HepG2 (cell line): ENCODE measurements at regions not wholly inside any gene's neighbourhood (a gene's known extent, or its start where the extent isn't known, plus 50 kb on each side); places are given as distances from the start of the nearest gene placed in this dataset.

Experiments
- ATAC-seq: fragments of 200-7000 bp; cut with Tn5 transposase; 3 replicates; pipeline ENCODE4 v1.9.1; 2020; ENCODE audit warnings: mild to moderate bottlenecking, moderate library complexity
- BruUV-seq: library from RNA; stranded (reverse); fragments of 400-500 nt; replicated peaks from 2 replicates; lab custom pipeline; 2021; lab: Mats Ljungman, UMichigan
- CTCF ChIA-PET: fragments of 300-600 bp; formaldehyde crosslinking; extraction: SDS; loops from one replicate; lab custom pipeline; 2021; ENCODE audit warnings: low total read pairs, inconsistent platforms, low intra/inter-chr PET ratio; lab: Yijun Ruan, JAX
- POLR2A ChIA-PET: fragments of 350-600 bp; sonication (Branson Sonifier 250); formaldehyde crosslinking; loops from one replicate; lab custom pipeline; 2020; ENCODE audit warnings: antibody characterized with exemption, inconsistent platforms; lab: Yijun Ruan, JAX
- DNase-seq: peaks from one replicate; pipeline ENCODE4 v3.0.0-alpha.2; 2015; ENCODE audit warnings: low spot score
- FAIRE-seq: peaks from 3 replicates; lab custom pipeline; 2011; peaks lifted over from hg19 to GRCh38; lab: Jason Lieb, UNC
- H2AFZ ChIP-seq: one replicate; pipeline ENCODE4 v1.6.1; 2011; ENCODE audit warnings: low read length, inconsistent platforms
- H3K27ac ChIP-seq: fragments of 300-600 bp; 3 replicates; pipeline ENCODE4 v1.8.0; 2011; ENCODE audit warnings: mixed run types, mild to moderate bottlenecking, mixed read lengths, low read length, inconsistent platforms; ENCODE audit not compliant: insufficient read depth; ENCODE audit errors: extremely low read length
- H3K27me3 ChIP-seq, 2 experiments: fragments of 200-600 bp in 1 of 2; 2 replicates in 1 of 2; 3 replicates in 1 of 2; pipeline versions ENCODE4 v1.6.0 to v1.8.0; 2011; ENCODE audit warnings: low read length in 2 of 2, mild to moderate bottlenecking in 2 of 2, moderate library complexity in 2 of 2, inconsistent platforms in 1 of 2; ENCODE audit not compliant: insufficient read depth in 2 of 2, control insufficient read depth in 1 of 2
- H3K36me3 ChIP-seq, 2 experiments: fragments of 200-600 bp in 1 of 2; replicated peaks in 1 of 2; 2 replicates in 1 of 2; 3 replicates in 1 of 2; pipeline versions ENCODE4 v1.5.1 to v1.8.0; 2011; ENCODE audit warnings: low read length in 2 of 2, inconsistent platforms in 1 of 2; ENCODE audit not compliant: insufficient read depth in 2 of 2, control insufficient read depth in 1 of 2
- H3K4me1 ChIP-seq: 2 replicates; pipeline ENCODE4 v1.5.1; 2012; ENCODE audit warnings: low read length, inconsistent platforms; ENCODE audit not compliant: insufficient read depth
- H3K4me2 ChIP-seq: 2 replicates; pipeline ENCODE4 v1.6.0; 2011; ENCODE audit warnings: low read depth, low read length, inconsistent platforms
- H3K4me3 ChIP-seq, 3 experiments: fragments of 200-600 bp in 1 of 3; sonication (generic), shearing (Covaris generic) in 1 of 3; replicated peaks in 1 of 3; 2 replicates each; pipeline ENCODE4 v1.5.1; 2011 to 2016; ENCODE audit warnings: low read length in 3 of 3, inconsistent platforms in 2 of 3, low read depth in 2 of 3, mild to moderate bottlenecking in 2 of 3, control low read depth in 1 of 3, mixed read lengths in 1 of 3; ENCODE audit not compliant: insufficient read depth in 1 of 3
- H3K79me2 ChIP-seq: one replicate; pipeline ENCODE4 v1.6.1; 2011; ENCODE audit warnings: low read length, inconsistent platforms; ENCODE audit not compliant: insufficient read depth
- H3K9ac ChIP-seq: 2 replicates; pipeline ENCODE4 v1.6.0; 2011; ENCODE audit warnings: mild to moderate bottlenecking, low read depth, low read length, inconsistent platforms; ENCODE audit not compliant: insufficient read depth
- H3K9me3 ChIP-seq: 2 replicates; pipeline ENCODE4 v1.5.1; 2012; ENCODE audit warnings: mild to moderate bottlenecking, low read length
- H4K20me1 ChIP-seq: 2 replicates; pipeline ENCODE4 v1.6.0; 2011; ENCODE audit warnings: inconsistent platforms, mild to moderate bottlenecking, low read length, moderate library complexity; ENCODE audit not compliant: insufficient read depth
- FOSL2 ChIP-seq: sonication (generic); formaldehyde crosslinking; IDR thresholded peaks from 2 replicates; pipeline ENCODE4 v1.4.0; 2020; ENCODE audit warnings: missing genetic modification reagents
- HOXA3 ChIP-seq: sonication (generic); formaldehyde crosslinking; IDR thresholded peaks from 2 replicates; pipeline ENCODE4 v1.5.0; 2020; ENCODE audit warnings: missing genetic modification reagents
- HOXA7 ChIP-seq: sonication (generic); formaldehyde crosslinking; IDR thresholded peaks from 2 replicates; pipeline ENCODE4 v1.8.1; 2022; ENCODE audit warnings: mild to moderate bottlenecking, missing genetic modification reagents, moderate library complexity
- KLF12 ChIP-seq: sonication (generic); formaldehyde crosslinking; IDR thresholded peaks from 2 replicates; pipeline ENCODE4 v1.4.0; 2020; ENCODE audit warnings: missing genetic modification reagents, borderline replicate concordance
- NFKB2 ChIP-seq: sonication (generic); formaldehyde crosslinking; IDR thresholded peaks from 2 replicates; pipeline ENCODE4 v1.4.0; 2020; ENCODE audit warnings: missing genetic modification reagents, borderline replicate concordance
- PHF20 ChIP-seq: sonication (generic); formaldehyde crosslinking; IDR thresholded peaks from 2 replicates; pipeline ENCODE4 v1.5.0; 2020; ENCODE audit warnings: mild to moderate bottlenecking, missing genetic modification reagents
- POLR2A ChIP-seq, 2 experiments: IDR thresholded peaks; 2 replicates each; pipeline ENCODE4 v1.6.1; 2011; ENCODE audit warnings: low read depth in 2 of 2, low read length in 2 of 2, mild to moderate bottlenecking in 1 of 2, moderate library complexity in 1 of 2; ENCODE audit not compliant: insufficient read depth in 1 of 2
- RFX5 ChIP-seq: IDR thresholded peaks from 2 replicates; pipeline ENCODE4 v1.6.1; 2011; ENCODE audit warnings: low read depth, low read length, improper control_type of control experiment
- SAP130 ChIP-seq: IDR thresholded peaks from 2 replicates; pipeline ENCODE4 v1.6.1; 2016; ENCODE audit warnings: low read depth
- TEAD3 ChIP-seq: optimal IDR thresholded peaks from 2 replicates; pipeline ENCODE3; 2016; ENCODE audit warnings: borderline replicate concordance
- ZFYVE20 ChIP-seq: sonication (generic); formaldehyde crosslinking; IDR thresholded peaks from 2 replicates; pipeline ENCODE4 v1.8.0; 2023; ENCODE audit warnings: low read depth, mild to moderate bottlenecking, moderate library complexity, missing genetic modification reagents, borderline replicate concordance
- ZNF160 ChIP-seq: sonication (generic); formaldehyde crosslinking; IDR thresholded peaks from 2 replicates; pipeline ENCODE4 v1.8.0; 2022; ENCODE audit warnings: mild to moderate bottlenecking, inconsistent platforms, missing genetic modification reagents
- ZNF44 ChIP-seq: sonication (generic); formaldehyde crosslinking; IDR thresholded peaks from 2 replicates; pipeline ENCODE4 v1.5.1; 2020; ENCODE audit warnings: mild to moderate bottlenecking, missing genetic modification reagents
- ZNF746 ChIP-seq: sonication (generic); formaldehyde crosslinking; IDR thresholded peaks from 2 replicates; pipeline ENCODE4 v1.8.0; 2022; ENCODE audit warnings: mild to moderate bottlenecking, missing genetic modification reagents
- ZNF816 ChIP-seq: sonication (generic); formaldehyde crosslinking; IDR thresholded peaks from 2 replicates; pipeline ENCODE4 v1.8.0; 2022; ENCODE audit warnings: missing genetic modification reagents, mild to moderate bottlenecking, borderline replicate concordance
- ZSCAN25 ChIP-seq: sonication (generic); formaldehyde crosslinking; IDR thresholded peaks from 2 replicates; pipeline ENCODE4 v1.8.0; 2022; ENCODE audit warnings: mild to moderate bottlenecking, missing genetic modification reagents
- WGBS: methylation state at CpG from one replicate; pipeline ENCODE4 v1.1.6; 2017; ENCODE audit warnings: low lambda C conversion rate; 5-methylcytosine and 5-hydroxymethylcytosine counted together
- in situ Hi-C: cut with HindIII; loops from 2 replicates; pipeline ENCODE4 v1.10.0; 2017; ENCODE audit warnings: low pct_unique_long_range_greater_than_20kb; ENCODE audit not compliant: extremely low pct_ligation_motif_present
- intact Hi-C: fragments of 100-400 bp; cut with micrococcal nuclease; formaldehyde crosslinking; loops from one replicate; pipeline ENCODE4 v1.10.0; 2022; ENCODE audit not compliant: unreplicated experiment
- TF ChIP-seq, protein P1 (sequence below): sonication (generic); formaldehyde crosslinking; IDR thresholded peaks from 2 replicates; pipeline ENCODE4 v1.4.0; 2020; ENCODE audit warnings: missing genetic modification reagents
- TF ChIP-seq, protein P2 (sequence below): sonication (generic); formaldehyde crosslinking; IDR thresholded peaks from 2 replicates; pipeline ENCODE4 v1.4.0; 2020; ENCODE audit warnings: missing genetic modification reagents, borderline replicate concordance
- TF ChIP-seq, protein P3 (sequence below): sonication (generic); formaldehyde crosslinking; IDR thresholded peaks from 2 replicates; pipeline ENCODE4 v1.5.0; 2020; ENCODE audit warnings: missing genetic modification reagents

DNA sequence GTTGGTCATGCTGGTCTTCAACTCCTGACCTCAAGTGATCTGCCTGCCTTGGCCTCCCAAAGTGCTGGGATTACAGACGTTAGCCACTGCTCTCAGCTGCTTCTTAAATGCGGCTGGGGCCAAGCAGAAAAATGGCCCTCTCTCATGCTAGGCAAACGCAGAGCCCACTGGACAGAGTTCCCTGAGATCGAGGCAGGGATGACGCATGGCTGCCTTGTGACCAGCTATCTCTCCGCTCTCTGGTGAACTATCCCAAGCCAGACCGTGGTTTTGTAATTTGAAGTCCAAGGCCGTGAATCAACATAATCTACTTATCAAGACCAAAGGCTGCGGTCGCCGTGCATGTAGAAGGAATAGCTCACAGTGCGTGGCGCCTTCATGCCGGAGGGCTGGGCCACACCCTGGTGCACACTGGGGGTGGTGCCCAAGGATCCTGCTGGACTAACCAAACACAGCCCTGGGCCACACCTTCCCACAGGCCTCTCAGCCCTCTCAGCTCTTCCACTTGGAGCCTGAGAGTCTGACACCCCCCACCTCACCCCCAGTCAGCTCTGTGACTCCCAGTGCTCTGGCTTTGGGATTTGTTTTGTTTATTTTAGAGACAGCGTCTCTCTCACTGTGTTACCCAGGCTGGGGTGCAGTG, 88.1 kb upstream of the CUX1 start (continued):
- TF ChIP-seq ZFYVE20 (CRISPR knock-in tag) (no peak), HOXA7 (CRISPR knock-in tag) (no peak), NFKB2 (CRISPR knock-in tag) (no peak), ZNF44 (no peak), ZSCAN25 (no peak), SAP130 (CRISPR knock-in tag) (0 out of 2 replicates have a peak, but pooled peaks have one; percentile 22), HOXA3 (peak; percentile 41; the same call in 1 of the 2 replicates), PHF20 (CRISPR knock-in tag) (0 out of 2 replicates have a peak, but pooled peaks have one; percentile 34), FOSL2 (CRISPR knock-in tag) (peak; percentile 76), TEAD3 (CRISPR knock-in tag) (peak; percentile 53)
- TF ChIP-seq, protein P1, sequence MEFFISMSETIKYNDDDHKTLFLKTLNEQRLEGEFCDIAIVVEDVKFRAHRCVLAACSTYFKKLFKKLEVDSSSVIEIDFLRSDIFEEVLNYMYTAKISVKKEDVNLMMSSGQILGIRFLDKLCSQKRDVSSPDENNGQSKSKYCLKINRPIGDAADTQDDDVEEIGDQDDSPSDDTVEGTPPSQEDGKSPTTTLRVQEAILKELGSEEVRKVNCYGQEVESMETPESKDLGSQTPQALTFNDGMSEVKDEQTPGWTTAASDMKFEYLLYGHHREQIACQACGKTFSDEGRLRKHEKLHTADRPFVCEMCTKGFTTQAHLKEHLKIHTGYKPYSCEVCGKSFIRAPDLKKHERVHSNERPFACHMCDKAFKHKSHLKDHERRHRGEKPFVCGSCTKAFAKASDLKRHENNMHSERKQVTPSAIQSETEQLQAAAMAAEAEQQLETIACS, result no peak

DNA sequence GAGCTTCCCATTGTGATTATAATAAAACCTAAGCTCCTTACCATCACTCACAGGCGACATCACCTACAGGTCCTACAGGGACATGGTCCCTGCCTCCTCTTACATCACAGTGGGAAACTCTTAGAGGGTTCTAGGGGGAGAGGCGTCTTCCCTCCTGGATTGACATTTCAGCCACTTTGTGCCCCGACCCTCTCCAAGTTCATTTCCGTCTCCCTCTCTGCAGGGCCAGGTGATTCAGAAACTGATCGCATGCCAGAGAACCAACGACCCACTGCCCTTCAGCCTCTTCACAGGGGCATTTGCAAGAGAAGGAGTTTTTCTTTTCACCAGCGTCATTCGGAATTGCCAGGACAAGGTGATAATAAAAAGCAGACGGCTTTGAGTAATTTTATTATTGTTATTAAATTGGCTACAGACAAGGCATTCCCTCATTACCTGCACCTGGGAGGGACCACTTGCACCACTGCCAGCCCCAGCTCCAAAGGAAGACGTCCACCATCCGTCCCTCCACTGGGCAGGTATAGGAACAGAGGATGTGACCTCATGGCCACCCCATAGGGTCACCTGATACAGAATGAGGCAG, 85.8 kb upstream of the CUX1 start:
- H3K9me3 ChIP-seq, result no peaks in the 10 kb centered on the region
- no TSS peak for BruUV-seq
- ChIA-PET CTCF (no interaction called here), POLR2A (no interaction called here)
- H3K4me1 ChIP-seq, result peaks cover 26% of the 10 kb centered on the region
- 26% methylated on average over 11 of the region's 11 CpGs for WGBS
- in situ Hi-C loops (no loop called here), intact Hi-C loops (no loop called here)
- H2AFZ ChIP-seq, result no peak overlapping the region
- H3K9ac ChIP-seq, result no peak overlapping the region
- no peak for FAIRE-seq
- no peak for ATAC-seq
- H3K27me3 ChIP-seq, result peaks cover 0 to 12% of the 10 kb centered on the region in 2 experiments; a peak in 3 of 5 replicates
- no peak overlapping the region for H3K4me2 ChIP-seq
- H4K20me1 ChIP-seq, result no peaks in the 10 kb centered on the region
- no peak overlapping the region for H3K4me3 ChIP-seq
- H3K36me3 ChIP-seq, result no peaks in the 10 kb centered on the region
- no peak for DNase-seq
- H3K79me2 ChIP-seq, result no peaks in the 10 kb centered on the region
- no peak overlapping the region for H3K27ac ChIP-seq
- TF ChIP-seq, protein P2, sequence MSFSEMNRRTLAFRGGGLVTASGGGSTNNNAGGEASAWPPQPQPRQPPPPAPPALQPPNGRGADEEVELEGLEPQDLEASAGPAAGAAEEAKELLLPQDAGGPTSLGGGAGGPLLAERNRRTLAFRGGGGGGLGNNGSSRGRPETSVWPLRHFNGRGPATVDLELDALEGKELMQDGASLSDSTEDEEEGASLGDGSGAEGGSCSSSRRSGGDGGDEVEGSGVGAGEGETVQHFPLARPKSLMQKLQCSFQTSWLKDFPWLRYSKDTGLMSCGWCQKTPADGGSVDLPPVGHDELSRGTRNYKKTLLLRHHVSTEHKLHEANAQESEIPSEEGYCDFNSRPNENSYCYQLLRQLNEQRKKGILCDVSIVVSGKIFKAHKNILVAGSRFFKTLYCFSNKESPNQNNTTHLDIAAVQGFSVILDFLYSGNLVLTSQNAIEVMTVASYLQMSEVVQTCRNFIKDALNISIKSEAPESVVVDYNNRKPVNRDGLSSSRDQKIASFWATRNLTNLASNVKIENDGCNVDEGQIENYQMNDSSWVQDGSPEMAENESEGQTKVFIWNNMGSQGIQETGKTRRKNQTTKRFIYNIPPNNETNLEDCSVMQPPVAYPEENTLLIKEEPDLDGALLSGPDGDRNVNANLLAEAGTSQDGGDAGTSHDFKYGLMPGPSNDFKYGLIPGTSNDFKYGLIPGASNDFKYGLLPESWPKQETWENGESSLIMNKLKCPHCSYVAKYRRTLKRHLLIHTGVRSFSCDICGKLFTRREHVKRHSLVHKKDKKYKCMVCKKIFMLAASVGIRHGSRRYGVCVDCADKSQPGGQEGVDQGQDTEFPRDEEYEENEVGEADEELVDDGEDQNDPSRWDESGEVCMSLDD (CRISPR knock-in tag), result no peak
- TF ChIP-seq KLF12 (CRISPR knock-in tag) (no peak), ZNF746 (CRISPR knock-in tag) (no peak), RFX5 (no peak), POLR2A (IDR thresholded peaks at IDR 0.05; ENCODE audit: insufficient read depth in 1 of 2, low read depth in 2 of 2, low read length in 2 of 2) (no peak), ZNF816 (CRISPR knock-in tag) (no peak), ZNF160 (CRISPR knock-in tag) (no peak)
- TF ChIP-seq, protein P3, sequence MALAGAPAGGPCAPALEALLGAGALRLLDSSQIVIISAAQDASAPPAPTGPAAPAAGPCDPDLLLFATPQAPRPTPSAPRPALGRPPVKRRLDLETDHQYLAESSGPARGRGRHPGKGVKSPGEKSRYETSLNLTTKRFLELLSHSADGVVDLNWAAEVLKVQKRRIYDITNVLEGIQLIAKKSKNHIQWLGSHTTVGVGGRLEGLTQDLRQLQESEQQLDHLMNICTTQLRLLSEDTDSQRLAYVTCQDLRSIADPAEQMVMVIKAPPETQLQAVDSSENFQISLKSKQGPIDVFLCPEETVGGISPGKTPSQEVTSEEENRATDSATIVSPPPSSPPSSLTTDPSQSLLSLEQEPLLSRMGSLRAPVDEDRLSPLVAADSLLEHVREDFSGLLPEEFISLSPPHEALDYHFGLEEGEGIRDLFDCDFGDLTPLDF, result no peak
